Neural cell (in vitro differentiated cells): ENCODE measurements at regions not wholly inside any gene's neighbourhood (a gene's known extent, or its start where the extent isn't known, plus 50 kb on each side); places are given as distances from the start of the nearest gene placed in this dataset.

Experiments
- EP300 ChIP-seq: fragments of 450-650 bp; conservative IDR thresholded peaks from 2 replicates; pipeline ENCODE4 v1.6.1; 2014; ENCODE audit warnings: antibody characterized with exemption, mild to moderate bottlenecking, moderate library complexity; ENCODE audit not compliant: poor library complexity, severe bottlenecking
- EZH2 ChIP-seq: fragments of 200-600, 300-800 bp; shearing (Covaris generic), sonication (generic); IDR thresholded peaks from 2 replicates; pipeline ENCODE4 v1.6.1; 2014; ENCODE audit warnings: antibody characterized with exemption, low read length, borderline replicate concordance, mild to moderate bottlenecking; ENCODE audit not compliant: insufficient read depth, poor library complexity, severe bottlenecking
- POLR2AphosphoS5 ChIP-seq: IDR thresholded peaks from 2 replicates; pipeline ENCODE4 v1.6.1; 2012
- RAD21 ChIP-seq: fragments of 450-650 bp; conservative IDR thresholded peaks from 2 replicates; pipeline ENCODE4 v1.6.1; 2014; ENCODE audit warnings: antibody characterized with exemption, mild to moderate bottlenecking, moderate library complexity
- REST ChIP-seq: IDR thresholded peaks from 2 replicates; pipeline ENCODE4 v1.6.1; 2012; ENCODE audit warnings: borderline replicate concordance
- SMC3 ChIP-seq: fragments of 450-650 bp; conservative IDR thresholded peaks from 2 replicates; pipeline ENCODE4 v1.6.1; 2014; ENCODE audit warnings: antibody characterized with exemption, mild to moderate bottlenecking, moderate library complexity; ENCODE audit not compliant: poor library complexity
- TAF1 ChIP-seq: IDR thresholded peaks from 2 replicates; pipeline ENCODE4 v1.6.1; 2012; ENCODE audit warnings: low read depth
- TF ChIP-seq, protein P1 (sequence below): fragments of 450-650 bp; IDR thresholded peaks from 2 replicates; pipeline ENCODE4 v1.5.1; 2014; ENCODE audit warnings: antibody characterized with exemption, mild to moderate bottlenecking, moderate library complexity; ENCODE audit not compliant: poor library complexity, severe bottlenecking

- TF ChIP-seq POLR2AphosphoS5 = no peak
- no peak for TF ChIP-seq EZH2
- TF ChIP-seq, protein P1, sequence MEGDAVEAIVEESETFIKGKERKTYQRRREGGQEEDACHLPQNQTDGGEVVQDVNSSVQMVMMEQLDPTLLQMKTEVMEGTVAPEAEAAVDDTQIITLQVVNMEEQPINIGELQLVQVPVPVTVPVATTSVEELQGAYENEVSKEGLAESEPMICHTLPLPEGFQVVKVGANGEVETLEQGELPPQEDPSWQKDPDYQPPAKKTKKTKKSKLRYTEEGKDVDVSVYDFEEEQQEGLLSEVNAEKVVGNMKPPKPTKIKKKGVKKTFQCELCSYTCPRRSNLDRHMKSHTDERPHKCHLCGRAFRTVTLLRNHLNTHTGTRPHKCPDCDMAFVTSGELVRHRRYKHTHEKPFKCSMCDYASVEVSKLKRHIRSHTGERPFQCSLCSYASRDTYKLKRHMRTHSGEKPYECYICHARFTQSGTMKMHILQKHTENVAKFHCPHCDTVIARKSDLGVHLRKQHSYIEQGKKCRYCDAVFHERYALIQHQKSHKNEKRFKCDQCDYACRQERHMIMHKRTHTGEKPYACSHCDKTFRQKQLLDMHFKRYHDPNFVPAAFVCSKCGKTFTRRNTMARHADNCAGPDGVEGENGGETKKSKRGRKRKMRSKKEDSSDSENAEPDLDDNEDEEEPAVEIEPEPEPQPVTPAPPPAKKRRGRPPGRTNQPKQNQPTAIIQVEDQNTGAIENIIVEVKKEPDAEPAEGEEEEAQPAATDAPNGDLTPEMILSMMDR = no peak
- TF ChIP-seq REST = no peak
- no peak for TF ChIP-seq EP300
- TF ChIP-seq TAF1 = no peak
- no peak for TF ChIP-seq SMC3
- no peak for TF ChIP-seq RAD21
These were observed 570.1 kb downstream of the DHX35 start for GRCh38 chr20:39532205-39532604.
